Coronary artery (tissue), 2 donors: ENCODE measurements at regions not wholly inside any gene's neighbourhood (a gene's known extent, or its start where the extent isn't known, plus 50 kb on each side); places are given as distances from the start of the nearest gene placed in this dataset.

Experiments
- DNase-seq: peaks from one replicate; pipeline ENCODE4 v3.0.0-alpha.2; 2017; ENCODE audit warnings: low spot score
- H3K27ac ChIP-seq, 2 donors: fragments of 200-600 bp; sonication (generic); one replicate each; pipeline ENCODE4 v1.5.1; 2016 to 2019
- H3K4me3 ChIP-seq: fragments of 200-600 bp; sonication (generic); 2 replicates; pipeline ENCODE4 v1.5.1; 2016; ENCODE audit warnings: mild to moderate bottlenecking, moderate library complexity
- CTCF ChIP-seq: fragments of 200-600 bp; sonication (generic); IDR thresholded peaks from one replicate; pipeline ENCODE4 v1.5.1; 2019; ENCODE audit warnings: antibody characterized with exemption

- no peak overlapping the region for H3K4me3 ChIP-seq
- no peak overlapping the region for H3K27ac ChIP-seq
- no peak for DNase-seq
- no peak for TF ChIP-seq CTCF
Observed at GRCh38 chr6:15804164-15805154, 141.6 kb upstream of the DTNBP1 start.

GRCh38 chr6:15802466-15802865 is 139.6 kb upstream of the DTNBP1 start:
- Histone ChIP-seq H3K27ac (no peak overlapping the region), H3K4me3 (no peak overlapping the region)
- DNase-seq, result no peak
- no peak for TF ChIP-seq CTCF

- H3K27ac ChIP-seq, result no peak overlapping the region
- no peak overlapping the region for H3K4me3 ChIP-seq
- no peak for TF ChIP-seq CTCF
- no peak for DNase-seq
Observed at GRCh38 chr6:15801912-15802311, 139.1 kb upstream of the DTNBP1 start.

- no peak overlapping the region for H3K4me3 ChIP-seq
- DNase-seq, result no peak
- no peak overlapping the region for H3K27ac ChIP-seq
- no peak for TF ChIP-seq CTCF
Observed at GRCh38 chr6:15800841-15801617, 138.2 kb upstream of the DTNBP1 start.

- Histone ChIP-seq H3K4me3 (no peak overlapping the region), H3K27ac (no peak overlapping the region)
- no peak for DNase-seq
- TF ChIP-seq CTCF, result no peak
Observed at GRCh38 chr6:15798533-15799255, 135.9 kb upstream of the DTNBP1 start.

- no peak for DNase-seq
- Histone ChIP-seq H3K4me3 (no peak overlapping the region), H3K27ac (no peak overlapping the region)
- TF ChIP-seq CTCF, result no peak
Observed at GRCh38 chr6:15796844-15797243, 134.0 kb upstream of the DTNBP1 start.
